Caco-2 (cell line): ENCODE measurements at regions not wholly inside any gene's neighbourhood (a gene's known extent, or its start where the extent isn't known, plus 50 kb on each side); places are given as distances from the start of the nearest gene placed in this dataset.
A peak's percentile ranks its signal among the peaks of the same experiment; 100 is the strongest.
"Not testable (repeated sequence)": the region's sequence is repeated elsewhere in the genome, so short reads cannot be mapped to it uniquely, and the experiment has no call there.

ENCODE experiments used
- BruUV-seq: library from RNA; stranded (reverse); fragments of 400-500 nt; replicated peaks from 2 replicates; lab custom pipeline; 2021; lab: Mats Ljungman, UMichigan
- CTCF ChIA-PET: fragments of 300-600 bp; sonication (Branson Sonifier 250); formaldehyde crosslinking; loops from one replicate; lab custom pipeline; 2022; ENCODE audit warnings: antibody characterized with exemption; lab: Charles Lee
- POLR2A ChIA-PET: fragments of 300-600 bp; sonication (Branson Sonifier 250); formaldehyde crosslinking; loops from one replicate; lab custom pipeline; 2022; ENCODE audit warnings: antibody characterized with exemption; lab: Charles Lee
- DNase-seq, 2 experiments: peaks; one replicate each; pipeline versions ENCODE4 v3.0.0 to v3.0.0-alpha.2; 2020 to 2022
- H3K27me3 ChIP-seq: replicated peaks from 2 replicates; pipeline ENCODE4 v1.6.0; 2011; ENCODE audit warnings: low read length; ENCODE audit not compliant: control insufficient read depth, insufficient read depth
- H3K36me3 ChIP-seq: 2 replicates; pipeline ENCODE4 v1.5.1; 2011; ENCODE audit warnings: low read length; ENCODE audit not compliant: control insufficient read depth, insufficient read depth
- H3K4me1 ChIP-seq: fragments of 250-450 bp; sonication (Bioruptor Pico); 2 replicates; pipeline ENCODE4 v1.5.1; 2020; ENCODE audit warnings: mild to moderate bottlenecking
- H3K4me3 ChIP-seq: 2 replicates; pipeline ENCODE4 v1.5.1; 2011; ENCODE audit warnings: low read depth, mild to moderate bottlenecking, control low read depth, low read length
- H3K9me3 ChIP-seq: fragments of 250-450 bp; sonication (Bioruptor Pico); 2 replicates; pipeline ENCODE4 v1.5.1; 2020; ENCODE audit warnings: mild to moderate bottlenecking, moderate library complexity
- H3K27ac Mint-ChIP-seq: one replicate; pipeline ENCODE4 v1.8.0; 2022; ENCODE audit warnings: mixed read lengths; ENCODE audit not compliant: unreplicated experiment
- H3K27me3 Mint-ChIP-seq: one replicate; pipeline ENCODE4 v1.8.0; 2022; ENCODE audit warnings: mixed read lengths; ENCODE audit not compliant: insufficient read depth, unreplicated experiment
- H3K36me3 Mint-ChIP-seq: one replicate; pipeline ENCODE4 v1.8.0; 2022; ENCODE audit warnings: mild to moderate bottlenecking, mixed read lengths; ENCODE audit not compliant: insufficient read depth, unreplicated experiment
- H3K4me1 Mint-ChIP-seq: one replicate; pipeline ENCODE4 v1.8.0; 2022; ENCODE audit warnings: low read depth, mixed read lengths; ENCODE audit not compliant: unreplicated experiment
- H3K4me3 Mint-ChIP-seq: one replicate; pipeline ENCODE4 v1.8.0; 2022; ENCODE audit warnings: mild to moderate bottlenecking, moderate library complexity, mixed read lengths; ENCODE audit not compliant: unreplicated experiment
- H3K9me3 Mint-ChIP-seq: one replicate; pipeline ENCODE4 v1.8.0; 2022; ENCODE audit warnings: mixed read lengths; ENCODE audit not compliant: unreplicated experiment
- CTCF ChIP-seq, 2 experiments: fragments of 200-600 bp in 1 of 2; IDR thresholded peaks; 1 replicate in 1 of 2; 2 replicates in 1 of 2; pipeline versions ENCODE4 v1.5.1 to v1.8.0; 2011 to 2022; ENCODE audit warnings: antibody characterized with exemption in 1 of 2, control low read depth in 1 of 2, inconsistent platforms in 1 of 2, low read depth in 1 of 2, low read length in 1 of 2, mild to moderate bottlenecking in 1 of 2, moderate library complexity in 1 of 2; ENCODE audit not compliant: insufficient read depth in 1 of 2, severe bottlenecking in 1 of 2, unreplicated experiment in 1 of 2
- intact Hi-C: fragments of 100-400 bp; cut with micrococcal nuclease; formaldehyde crosslinking; loops from one replicate; pipeline ENCODE4 v1.10.0; 2022; ENCODE audit not compliant: unreplicated experiment

GRCh38 chr4:3893590-3893989 is 127.4 kb downstream of the ADRA2C start:
- H3K36me3 Mint-ChIP-seq, H3K27ac Mint-ChIP-seq, H3K4me3 ChIP-seq, BruUV-seq, CTCF ChIA-PET, POLR2A ChIA-PET, H3K9me3 Mint-ChIP-seq, H3K27me3 ChIP-seq, H3K36me3 ChIP-seq, H3K27me3 Mint-ChIP-seq, H3K4me1 ChIP-seq, H3K9me3 ChIP-seq, H3K4me3 Mint-ChIP-seq: not testable (repeated sequence)
- intact Hi-C loops: loop anchor here (10.0 kb wide), 1 partner anchor 51 kb away; no protein-coding TSS in a partner anchor
- DNase-seq: peak; percentile 52 to 53
- TF ChIP-seq CTCF (IDR thresholded peaks at IDR 0.05; ENCODE audit: insufficient read depth in 1 of 2, low read depth in 1 of 2, low read length in 1 of 2, severe bottlenecking in 1 of 2, unreplicated experiment in 1 of 2): peak in 1 of 2 experiments; percentile 14
- peaks cover 14% of the 10 kb centered on the region for H3K4me1 Mint-ChIP-seq

- CTCF ChIA-PET, H3K9me3 Mint-ChIP-seq, H3K36me3 Mint-ChIP-seq, BruUV-seq, H3K27me3 ChIP-seq, H3K27me3 Mint-ChIP-seq, H3K4me3 Mint-ChIP-seq, H3K4me3 ChIP-seq, POLR2A ChIA-PET, H3K9me3 ChIP-seq, H3K36me3 ChIP-seq, H3K4me1 ChIP-seq: not testable (repeated sequence)
- H3K4me1 Mint-ChIP-seq: peaks cover 14% of the 10 kb centered on the region
- DNase-seq: peak; percentile 72 to 81
- H3K27ac Mint-ChIP-seq: peak overlapping the region; percentile 40
- intact Hi-C loops: loop anchor here (10.0 kb wide), 1 partner anchor 50 kb away; no protein-coding TSS in a partner anchor
Observed at GRCh38 chr4:3894086-3894959, 128.1 kb downstream of the ADRA2C start.

GRCh38 chr4:3896441-3896840 is 130.3 kb downstream of the ADRA2C start:
- Mint-ChIP-seq H3K27me3 (no peaks in the 10 kb centered on the region), H3K27ac (no peak overlapping the region), H3K4me1 (peaks cover 14% of the 10 kb centered on the region), H3K4me3 (no peak overlapping the region), H3K36me3 (no peaks in the 10 kb centered on the region), H3K9me3 (no peaks in the 10 kb centered on the region)
- no peak for DNase-seq
- Histone ChIP-seq H3K4me1 (peaks cover 5% of the 10 kb centered on the region; the same call in 1 of the 2 replicates), H3K36me3 (no peaks in the 10 kb centered on the region), H3K4me3 (no peak overlapping the region), H3K27me3 (no peaks in the 10 kb centered on the region), H3K9me3 (no peaks in the 10 kb centered on the region)
- TF ChIP-seq CTCF (IDR thresholded peaks at IDR 0.05; ENCODE audit: insufficient read depth in 1 of 2, low read depth in 1 of 2, low read length in 1 of 2, severe bottlenecking in 1 of 2, unreplicated experiment in 1 of 2): no peak
- intact Hi-C loops: loop anchor here (10.0 kb wide), 1 partner anchor 48 kb away; no protein-coding TSS in a partner anchor
- CTCF ChIA-PET: no interaction called here
- BruUV-seq: no TSS peak
- POLR2A ChIA-PET: no interaction called here

GRCh38 chr4:3896871-3897578 is 130.8 kb downstream of the ADRA2C start:
- BruUV-seq, POLR2A ChIA-PET, DNase-seq, H3K4me3 Mint-ChIP-seq, H3K9me3 ChIP-seq, CTCF ChIA-PET, H3K36me3 ChIP-seq, H3K9me3 Mint-ChIP-seq, H3K4me1 ChIP-seq, H3K36me3 Mint-ChIP-seq, H3K27ac Mint-ChIP-seq, H3K27me3 Mint-ChIP-seq, H3K27me3 ChIP-seq, H3K4me3 ChIP-seq: not testable (repeated sequence)
- H3K4me1 Mint-ChIP-seq: peaks cover 14% of the 10 kb centered on the region
- intact Hi-C loops: loop anchor here (10.0 kb wide), 1 partner anchor 48 kb away; no protein-coding TSS in a partner anchor
